ENCODE measurements at regions not wholly inside any gene's neighbourhood (a gene's known extent, or its start where the extent isn't known, plus 50 kb on each side); places are given as distances from the start of the nearest gene placed in this dataset.

DNA sequence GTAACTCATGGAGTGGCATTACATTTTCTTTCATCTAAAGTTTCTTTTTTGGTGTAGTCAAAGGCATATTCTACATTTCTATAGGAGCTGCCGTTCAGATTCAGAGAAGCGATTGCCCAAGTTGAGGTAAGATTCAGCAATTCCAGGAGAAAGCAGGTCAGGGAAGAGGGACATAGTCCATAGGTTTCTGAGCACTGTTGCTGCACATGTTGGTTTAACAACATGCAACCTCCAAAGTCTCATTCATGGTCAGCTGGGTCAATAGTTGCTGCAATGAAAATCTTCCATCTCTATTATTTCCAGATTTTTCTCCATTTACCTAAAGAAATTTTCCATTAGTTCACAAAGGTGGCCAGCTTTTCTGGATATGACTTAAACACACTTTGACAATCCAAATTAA lies 682.3 kb upstream of the MAN1A1 start:
- TF ChIP-seq, protein P1, sequence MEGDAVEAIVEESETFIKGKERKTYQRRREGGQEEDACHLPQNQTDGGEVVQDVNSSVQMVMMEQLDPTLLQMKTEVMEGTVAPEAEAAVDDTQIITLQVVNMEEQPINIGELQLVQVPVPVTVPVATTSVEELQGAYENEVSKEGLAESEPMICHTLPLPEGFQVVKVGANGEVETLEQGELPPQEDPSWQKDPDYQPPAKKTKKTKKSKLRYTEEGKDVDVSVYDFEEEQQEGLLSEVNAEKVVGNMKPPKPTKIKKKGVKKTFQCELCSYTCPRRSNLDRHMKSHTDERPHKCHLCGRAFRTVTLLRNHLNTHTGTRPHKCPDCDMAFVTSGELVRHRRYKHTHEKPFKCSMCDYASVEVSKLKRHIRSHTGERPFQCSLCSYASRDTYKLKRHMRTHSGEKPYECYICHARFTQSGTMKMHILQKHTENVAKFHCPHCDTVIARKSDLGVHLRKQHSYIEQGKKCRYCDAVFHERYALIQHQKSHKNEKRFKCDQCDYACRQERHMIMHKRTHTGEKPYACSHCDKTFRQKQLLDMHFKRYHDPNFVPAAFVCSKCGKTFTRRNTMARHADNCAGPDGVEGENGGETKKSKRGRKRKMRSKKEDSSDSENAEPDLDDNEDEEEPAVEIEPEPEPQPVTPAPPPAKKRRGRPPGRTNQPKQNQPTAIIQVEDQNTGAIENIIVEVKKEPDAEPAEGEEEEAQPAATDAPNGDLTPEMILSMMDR (conservative IDR thresholded peaks at IDR 0.05 in 1 of 2, IDR thresholded peaks at IDR 0.05 in 1 of 2; ENCODE audit: low read depth in 1 of 2, low read length in 2 of 2) = no peak
- TF ChIP-seq EZH2 (IDR thresholded peaks at IDR 0.05; ENCODE audit: low read length, missing control alignments) = no peak
